ENCODE measurements at regions not wholly inside any gene's neighbourhood (a gene's known extent, or its start where the extent isn't known, plus 50 kb on each side); places are given as distances from the start of the nearest gene placed in this dataset.

- TF ChIP-seq POLR2A (IDR thresholded peaks at IDR 0.05): no peak
- TF ChIP-seq, protein P1, sequence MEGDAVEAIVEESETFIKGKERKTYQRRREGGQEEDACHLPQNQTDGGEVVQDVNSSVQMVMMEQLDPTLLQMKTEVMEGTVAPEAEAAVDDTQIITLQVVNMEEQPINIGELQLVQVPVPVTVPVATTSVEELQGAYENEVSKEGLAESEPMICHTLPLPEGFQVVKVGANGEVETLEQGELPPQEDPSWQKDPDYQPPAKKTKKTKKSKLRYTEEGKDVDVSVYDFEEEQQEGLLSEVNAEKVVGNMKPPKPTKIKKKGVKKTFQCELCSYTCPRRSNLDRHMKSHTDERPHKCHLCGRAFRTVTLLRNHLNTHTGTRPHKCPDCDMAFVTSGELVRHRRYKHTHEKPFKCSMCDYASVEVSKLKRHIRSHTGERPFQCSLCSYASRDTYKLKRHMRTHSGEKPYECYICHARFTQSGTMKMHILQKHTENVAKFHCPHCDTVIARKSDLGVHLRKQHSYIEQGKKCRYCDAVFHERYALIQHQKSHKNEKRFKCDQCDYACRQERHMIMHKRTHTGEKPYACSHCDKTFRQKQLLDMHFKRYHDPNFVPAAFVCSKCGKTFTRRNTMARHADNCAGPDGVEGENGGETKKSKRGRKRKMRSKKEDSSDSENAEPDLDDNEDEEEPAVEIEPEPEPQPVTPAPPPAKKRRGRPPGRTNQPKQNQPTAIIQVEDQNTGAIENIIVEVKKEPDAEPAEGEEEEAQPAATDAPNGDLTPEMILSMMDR (IDR thresholded peaks at IDR 0.05): no peak
- WGBS, 2 donors: 100% methylated on average over 1 of the region's 1 CpG
- no peak for DNase-seq (ENCODE audit: low spot score in 2 of 2)
- no peak overlapping the region for H3K4me3 ChIP-seq (ENCODE audit: low read depth, poor library complexity, severe bottlenecking)
- intact Hi-C loops (cut with DNase I; ENCODE audit: low total_unique reads): no loop called here
Measured at GRCh38 chr4:138542191-138542776, 300.1 kb upstream of the SLC7A11 start.

DNA sequence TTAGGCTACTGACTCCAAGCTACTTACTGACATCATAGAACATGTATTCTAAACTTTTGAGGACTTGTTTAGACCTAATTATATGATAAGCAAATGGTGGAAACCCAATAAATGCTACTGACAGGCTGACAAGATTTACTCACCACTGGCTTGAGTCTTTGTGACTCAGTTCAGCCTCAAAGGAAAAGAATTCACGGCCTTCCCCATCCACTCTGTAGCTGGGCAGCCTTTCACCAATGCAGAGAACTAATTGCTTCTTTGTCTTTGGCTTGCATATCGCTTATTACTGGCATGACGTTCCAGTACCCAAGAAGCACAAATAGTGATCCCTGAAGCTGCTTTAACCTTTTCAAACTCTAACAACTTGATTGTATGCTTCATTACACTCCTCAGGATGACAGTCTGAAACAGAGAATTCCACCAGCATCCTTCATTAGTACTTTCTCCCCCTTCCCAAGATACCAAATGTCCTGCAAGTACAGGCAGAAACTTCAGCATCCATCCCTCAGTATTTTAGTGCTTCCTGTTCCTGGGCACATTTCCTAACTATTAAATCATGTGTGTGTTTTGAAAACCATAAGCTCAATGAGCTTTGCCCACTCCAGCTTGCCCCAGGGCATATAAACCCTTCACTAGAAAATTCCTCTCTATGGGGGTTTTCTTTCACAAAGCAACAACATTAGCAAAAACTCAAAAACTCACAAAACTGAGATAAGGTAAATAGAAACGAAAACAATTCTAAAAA is 298.1 kb upstream of the SLC7A11 start:
- no peak overlapping the region for H3K4me3 ChIP-seq (ENCODE audit: low read depth, poor library complexity, severe bottlenecking)
- DNase-seq (ENCODE audit: low spot score in 2 of 2): no peak
- TF ChIP-seq, protein P1 (IDR thresholded peaks at IDR 0.05): no peak
- no peak for TF ChIP-seq POLR2A (IDR thresholded peaks at IDR 0.05)
- intact Hi-C loops (cut with DNase I; ENCODE audit: low total_unique reads): no loop called here
- 66 to 68% methylated on average over 4 of the region's 4 CpGs for WGBS, 2 donors

GRCh38 chr4:138538743-138539142 is 296.6 kb upstream of the SLC7A11 start:
- 26 to 27% methylated on average over 2 of the region's 2 CpGs for WGBS, 2 donors
- DNase-seq (ENCODE audit: low spot score in 2 of 2): no peak
- H3K4me3 ChIP-seq (ENCODE audit: low read depth, poor library complexity, severe bottlenecking): no peak overlapping the region
- intact Hi-C loops (cut with DNase I; ENCODE audit: low total_unique reads): no loop called here
- TF ChIP-seq POLR2A (IDR thresholded peaks at IDR 0.05): no peak
- TF ChIP-seq, protein P1 (IDR thresholded peaks at IDR 0.05): no peak

GRCh38 chr4:138537731-138538490 is 295.8 kb upstream of the SLC7A11 start:
- no peak overlapping the region for H3K4me3 ChIP-seq (ENCODE audit: low read depth, poor library complexity, severe bottlenecking)
- WGBS, 2 donors: 65 to 69% methylated on average over 4 of the region's 4 CpGs
- no peak for TF ChIP-seq POLR2A (IDR thresholded peaks at IDR 0.05)
- TF ChIP-seq, protein P1 (IDR thresholded peaks at IDR 0.05): no peak
- intact Hi-C loops (cut with DNase I; ENCODE audit: low total_unique reads): no loop called here
- DNase-seq (ENCODE audit: low spot score in 2 of 2): no peak

DNA sequence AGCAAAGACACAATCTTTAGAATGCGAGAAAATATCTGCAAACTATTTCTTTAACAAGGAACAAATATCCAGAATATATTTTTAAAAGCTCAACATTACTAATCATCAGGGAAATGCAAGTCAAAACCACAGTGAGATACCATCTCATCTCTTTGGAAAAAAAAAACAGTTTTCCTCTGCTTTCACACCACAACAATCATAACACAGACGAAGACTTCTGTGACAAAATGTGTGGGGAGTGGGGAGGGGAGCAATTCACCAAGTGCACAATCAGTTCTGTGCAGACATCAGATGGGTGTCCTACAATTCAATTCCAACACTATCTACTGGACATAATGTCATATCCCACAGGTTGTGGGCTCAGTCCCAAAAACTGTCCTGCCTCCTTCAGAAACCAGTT is 293.2 kb upstream of the SLC7A11 start:
- no peak for DNase-seq (ENCODE audit: low spot score in 2 of 2)
- intact Hi-C loops (cut with DNase I; ENCODE audit: low total_unique reads): no loop called here
- no peak for TF ChIP-seq POLR2A (IDR thresholded peaks at IDR 0.05)
- TF ChIP-seq, protein P1 (IDR thresholded peaks at IDR 0.05): no peak
- whole genome bisulfite sequencing, 2 donors: 74 to 88% methylated on average over 2 of the region's 2 CpGs
- no peak overlapping the region for H3K4me3 ChIP-seq (ENCODE audit: low read depth, poor library complexity, severe bottlenecking)

All from lower leg skin (tissue), 4 donors.